Sciatic nerve (tissue), 2 donors: ENCODE measurements at regions not wholly inside any gene's neighbourhood (a gene's known extent, or its start where the extent isn't known, plus 50 kb on each side); places are given as distances from the start of the nearest gene placed in this dataset.
"Not testable (repeated sequence)": the region's sequence is repeated elsewhere in the genome, so short reads cannot be mapped to it uniquely, and the experiment has no call there.

Experiments used
- ATAC-seq: fragments of 200-7000 bp; cut with Tn5 transposase; one replicate; pipeline ENCODE4 v1.9.1; 2020; ENCODE audit warnings: mild to moderate bottlenecking, moderate library complexity
- DNase-seq: peaks from one replicate; pipeline ENCODE4 v3.0.0-alpha.2; 2020; ENCODE audit warnings: low spot score
- intact Hi-C: fragments of 100-400 bp; cut with DNase I; formaldehyde crosslinking; loops from one replicate; pipeline ENCODE4 v1.14.2; 2022
- donor health status: DM: no; HTN: no; CAD: no.
- donor health status: DM: no; HTN: no; CAD: no.

DNA sequence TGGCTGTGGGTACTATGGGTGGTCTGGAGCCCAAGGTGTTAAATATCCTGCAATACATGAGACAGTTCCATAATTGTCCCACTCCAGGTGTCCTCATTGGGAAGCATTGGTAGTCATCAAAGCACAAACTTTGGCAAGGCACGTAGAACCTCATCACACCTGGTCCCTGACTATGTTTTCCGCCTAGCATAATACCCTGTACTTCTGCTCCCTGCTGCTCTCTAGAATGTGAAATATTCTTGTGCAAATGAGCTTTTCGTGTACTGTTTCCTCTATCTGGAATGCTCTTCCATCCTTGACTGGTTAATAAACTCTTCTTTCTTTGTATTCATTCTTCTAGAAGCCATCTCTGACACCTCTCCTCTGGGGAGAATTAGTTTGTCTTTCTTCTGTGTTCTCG, 103.2 kb downstream of the EBLN2 start:
- intact Hi-C loops: no loop called here
- ATAC-seq: no peak

DNA sequence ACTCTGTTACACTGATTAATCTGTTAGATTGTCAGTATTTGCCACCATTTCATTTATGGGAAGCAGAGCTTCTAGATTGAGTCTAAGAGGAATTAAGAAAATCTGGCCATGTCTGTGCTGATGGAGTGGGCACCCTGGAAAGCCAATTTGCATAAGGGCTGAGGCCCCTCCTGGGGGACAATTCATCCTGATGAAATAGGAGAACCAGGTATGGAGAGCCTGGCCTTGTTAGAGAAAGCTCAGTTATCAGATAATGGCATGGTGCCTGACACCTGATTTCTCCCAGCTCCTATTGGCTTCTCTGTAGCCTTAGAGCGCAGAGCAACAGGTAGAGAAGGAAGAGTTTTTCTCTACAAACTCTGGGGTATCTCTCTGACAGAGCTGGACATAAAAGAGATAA, 114.2 kb downstream of the EBLN2 start:
- intact Hi-C loops: no loop called here
- ATAC-seq (no peak), DNase-seq (no peak)

More for the DNA sequence above, 103.2 kb downstream of the EBLN2 start:
- DNase-seq: no peak

DNA sequence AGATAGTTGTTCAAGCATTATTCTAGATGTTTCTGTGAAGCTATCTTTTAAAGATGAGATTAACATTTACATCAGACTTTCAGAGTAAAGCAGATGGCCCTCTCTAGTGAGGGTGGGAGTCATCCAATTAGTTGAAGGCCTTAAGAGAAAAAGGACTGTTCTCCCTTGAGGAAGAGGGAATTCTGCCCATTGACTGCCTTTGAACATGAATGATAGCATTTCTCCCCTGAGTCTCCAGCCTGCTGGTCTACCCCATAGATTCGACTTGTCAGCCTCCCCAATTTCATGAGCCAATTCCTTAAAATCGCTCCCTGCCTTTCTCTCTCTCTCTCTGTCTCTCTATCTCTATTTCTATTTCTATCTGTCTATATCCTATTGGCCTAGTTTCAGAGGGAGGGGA, 115.5 kb downstream of the EBLN2 start:
- intact Hi-C loops: no loop called here
- DNase-seq (no peak), ATAC-seq (no peak)

DNA sequence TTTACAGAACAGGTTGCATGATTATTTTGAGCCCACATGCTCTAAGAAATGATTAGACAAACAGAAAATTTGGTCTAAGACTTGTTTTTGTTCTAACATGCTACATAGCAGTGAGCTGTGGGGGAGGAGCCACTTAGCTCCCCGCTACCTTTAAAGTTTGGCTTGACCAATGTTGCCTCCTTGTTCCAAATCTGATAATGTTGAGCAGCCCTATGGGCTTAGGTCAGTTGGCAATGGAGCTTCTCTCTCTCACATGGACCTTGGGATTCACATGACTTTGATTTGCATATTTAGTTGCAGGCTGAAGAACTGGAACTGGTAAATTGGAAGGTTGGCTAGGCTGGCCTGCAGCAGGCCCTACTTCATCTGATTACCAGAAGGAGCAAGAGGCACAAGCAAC, 116.4 kb downstream of the EBLN2 start:
- ATAC-seq (no peak), DNase-seq (no peak)
- intact Hi-C loops: no loop called here

DNA sequence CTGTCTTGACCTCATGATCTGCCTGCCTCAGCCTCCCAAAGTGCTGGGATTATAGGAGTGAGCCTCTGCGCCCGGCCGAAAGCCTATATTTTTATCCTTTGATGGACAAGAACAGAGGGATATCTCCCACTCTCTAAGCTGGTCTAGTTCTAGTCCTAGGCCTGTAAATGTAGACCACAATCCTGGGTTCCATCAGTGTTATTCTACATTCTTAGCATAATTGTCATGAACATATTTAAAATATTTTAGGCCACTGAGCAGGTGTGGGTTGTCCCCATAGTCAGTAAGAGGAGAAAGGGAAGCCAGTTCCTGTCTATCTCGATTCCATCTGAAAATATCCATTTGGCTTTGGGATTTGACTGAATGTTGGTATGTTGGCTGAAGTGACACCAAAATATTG, 118.1 kb downstream of the EBLN2 start:
- DNase-seq (no peak), ATAC-seq (no peak)
- intact Hi-C loops: no loop called here

DNA sequence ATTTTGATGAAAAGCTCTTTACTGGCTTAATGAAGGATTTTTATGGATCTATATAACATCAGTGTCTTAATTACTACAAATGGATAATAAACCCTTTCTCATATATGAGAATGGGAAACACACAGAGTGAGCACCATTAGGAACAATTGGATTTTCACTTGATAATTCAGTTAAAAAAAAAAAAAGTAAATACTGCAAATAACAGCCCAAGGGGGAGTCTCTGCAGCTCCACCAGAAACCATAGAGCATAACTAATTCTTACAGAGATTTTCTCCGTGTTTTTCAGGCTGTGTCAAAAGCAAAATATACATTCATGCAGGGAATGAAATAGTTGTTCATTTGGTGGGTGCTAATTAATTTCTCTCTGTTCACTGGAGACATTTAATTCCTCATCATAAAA, 125.3 kb downstream of the EBLN2 start:
- ATAC-seq (no peak), DNase-seq (no peak)
- intact Hi-C loops: no loop called here

DNA sequence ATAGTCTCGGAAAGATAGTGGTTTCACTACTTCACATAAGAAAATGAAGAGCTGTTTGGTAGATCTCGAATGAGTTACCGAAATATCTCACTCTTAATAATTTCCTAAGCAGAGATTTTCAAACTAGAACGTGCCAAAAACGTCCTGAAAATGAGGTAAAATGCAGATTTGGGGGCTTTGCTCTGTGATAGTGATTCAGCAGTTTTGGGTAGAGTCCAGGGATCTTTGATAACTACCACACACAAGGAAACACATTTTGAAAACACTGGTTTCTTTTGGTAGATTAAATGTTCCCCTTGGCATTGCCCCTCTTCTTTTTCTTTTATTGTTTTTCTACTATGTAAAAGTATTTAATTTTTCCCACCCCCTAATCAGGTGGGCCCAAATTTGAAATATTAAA, 125.9 kb downstream of the EBLN2 start:
- no peak for DNase-seq
- no peak for ATAC-seq
- intact Hi-C loops: no loop called here

DNA sequence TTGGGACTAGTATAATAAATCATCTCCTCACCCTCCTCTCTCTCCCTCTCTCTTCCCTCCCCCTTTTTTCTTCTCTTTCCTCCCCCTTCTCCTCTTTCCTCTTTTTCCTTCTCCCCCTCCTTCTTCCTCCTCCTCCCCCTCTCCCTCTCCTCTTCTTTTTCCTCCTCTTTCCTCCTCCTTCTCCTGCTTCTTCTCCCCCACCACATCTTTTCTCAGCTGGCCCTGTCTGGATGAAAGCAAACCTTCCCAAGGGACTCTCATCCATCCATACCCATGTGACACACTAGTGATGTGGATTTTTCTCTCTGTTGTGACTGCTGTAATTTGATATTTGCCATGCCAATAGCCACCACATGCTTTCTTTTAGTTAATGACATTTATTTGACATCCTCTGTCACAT, 127.2 kb downstream of the EBLN2 start:
- intact Hi-C loops: no loop called here
- no peak for ATAC-seq
- DNase-seq: no peak

DNA sequence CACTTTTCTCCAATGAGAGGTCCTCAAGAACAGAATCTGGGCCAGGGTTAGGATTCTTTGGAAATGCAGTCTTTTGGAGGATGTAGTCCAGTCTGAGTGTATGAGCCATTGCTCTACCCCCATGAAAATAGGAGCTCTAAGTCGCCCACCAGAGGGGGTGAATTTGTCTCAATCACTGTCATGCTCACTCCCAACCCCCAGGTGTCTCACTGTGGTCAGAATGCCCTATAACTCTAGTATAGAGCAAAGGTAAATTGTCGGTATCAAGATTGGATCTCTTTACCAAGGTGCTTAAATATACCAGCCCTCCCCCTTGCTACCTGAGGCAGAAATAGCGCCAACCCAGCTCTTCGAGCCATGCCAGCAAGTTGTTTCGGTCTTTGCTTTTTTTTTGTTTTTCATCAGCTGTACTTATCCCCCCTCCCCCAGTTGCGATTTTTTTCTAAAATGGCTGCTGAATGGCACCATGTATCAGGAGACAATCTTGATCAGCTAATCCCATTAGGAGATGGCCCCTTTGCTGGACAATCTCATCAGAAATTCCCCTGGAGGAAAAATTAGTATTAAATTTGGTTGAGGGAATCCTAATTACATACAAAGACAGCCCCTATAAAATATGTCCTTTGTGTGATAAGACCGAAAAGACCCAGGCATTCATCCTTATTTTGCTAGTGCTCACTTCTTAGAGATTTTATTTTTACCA, 130.7 kb downstream of the EBLN2 start:
- intact Hi-C loops: no loop called here
- no peak for DNase-seq
- no peak for ATAC-seq

DNA sequence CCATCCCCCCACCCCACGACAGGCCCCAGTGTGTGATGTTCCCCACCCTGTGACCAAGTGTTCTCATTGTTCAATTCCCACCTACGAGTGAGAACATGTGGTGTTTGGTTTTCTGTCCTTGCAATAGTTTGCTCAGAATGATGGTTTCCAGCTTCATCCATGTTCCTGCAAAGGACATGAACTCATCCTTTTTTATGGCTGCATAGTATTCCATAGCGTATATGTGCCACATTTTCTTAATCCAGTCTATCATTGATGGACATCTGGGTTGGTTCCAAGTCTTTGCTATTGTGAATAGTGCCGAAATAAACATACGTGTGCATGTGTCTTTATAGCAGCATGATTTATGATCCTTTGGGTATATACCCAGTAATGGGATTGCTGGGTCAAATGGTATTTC, 132.5 kb downstream of the EBLN2 start:
- ATAC-seq, intact Hi-C loops, DNase-seq: not testable (repeated sequence)

DNA sequence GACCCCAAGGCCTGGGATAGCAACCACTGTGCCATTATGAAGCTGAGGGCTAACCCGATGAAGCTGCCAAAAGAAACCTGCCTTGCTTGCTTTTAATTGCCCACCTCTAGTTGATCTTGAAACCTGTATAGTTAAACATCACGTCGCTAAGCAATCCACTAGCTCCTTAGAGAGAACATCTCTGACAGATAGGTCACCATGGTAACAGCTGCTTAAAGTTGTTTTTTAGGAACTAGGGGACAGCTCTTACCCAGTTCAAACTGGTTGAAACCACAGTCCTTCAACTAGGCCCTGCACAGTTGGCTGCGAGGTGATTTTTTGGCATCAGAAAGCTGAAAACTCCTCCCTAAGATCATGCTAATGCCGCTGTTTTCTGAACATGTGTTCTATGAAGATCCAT, 135.7 kb downstream of the EBLN2 start:
- intact Hi-C loops: no loop called here
- no peak for DNase-seq
- ATAC-seq: no peak

DNA sequence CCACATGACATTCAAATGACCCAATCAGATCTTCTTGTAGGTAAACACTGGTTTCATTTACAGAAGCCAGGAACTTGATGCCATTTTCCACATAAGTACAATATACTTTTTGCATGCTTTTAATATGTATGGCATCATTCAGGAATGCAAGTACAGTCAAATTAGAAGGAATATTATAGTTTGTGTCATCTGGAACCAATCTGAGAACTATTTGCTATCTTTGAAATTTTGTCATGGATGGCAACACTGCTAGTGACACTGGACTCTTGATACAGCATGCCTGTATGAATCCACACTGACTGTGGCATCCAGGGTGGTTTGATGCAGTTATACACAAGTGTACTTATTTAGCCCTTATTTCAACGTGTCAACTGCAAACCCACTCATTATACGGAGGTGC, 141.6 kb downstream of the EBLN2 start:
- ATAC-seq (no peak), DNase-seq (no peak)
- intact Hi-C loops: no loop called here

DNA sequence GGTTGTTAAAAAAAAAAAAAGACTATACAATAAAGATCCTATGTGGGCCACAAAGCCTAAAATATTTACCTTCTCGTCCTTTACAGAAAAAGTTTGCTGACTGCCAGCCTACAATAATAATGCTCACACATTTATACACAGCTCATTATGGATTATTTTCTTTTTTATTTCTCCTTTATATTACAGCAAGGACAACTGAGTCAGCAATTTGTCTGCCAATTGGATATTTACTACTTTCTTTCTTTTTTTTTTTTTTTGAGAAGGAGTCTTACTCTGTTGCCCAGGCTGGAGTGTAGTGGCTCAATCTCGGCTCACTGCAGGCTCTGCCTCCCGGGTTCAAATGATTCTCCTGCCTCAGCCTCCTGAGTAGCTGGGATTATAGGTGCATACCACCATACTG, 142.2 kb downstream of the EBLN2 start:
- intact Hi-C loops: no loop called here
- no peak for DNase-seq
- ATAC-seq: no peak

DNA sequence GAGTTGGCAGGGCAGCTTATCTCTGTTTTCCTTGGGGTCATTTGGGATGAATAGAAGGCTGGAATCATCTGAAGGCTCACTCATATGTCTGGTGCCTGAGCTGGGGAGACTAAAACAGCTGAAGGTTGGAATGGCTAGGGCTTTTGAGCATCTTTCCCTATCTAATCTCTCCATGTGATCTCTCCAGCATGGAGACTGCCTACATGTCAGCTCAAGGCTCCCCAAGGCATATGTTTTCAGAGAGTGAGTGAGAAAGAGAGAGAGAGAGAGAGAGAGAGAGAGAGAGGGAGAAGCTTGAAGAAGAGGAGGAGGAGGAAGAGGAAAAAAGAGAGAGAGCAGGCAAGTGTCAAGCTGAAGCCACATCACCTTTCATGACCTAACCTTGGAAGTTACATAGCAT, 143.4 kb downstream of the EBLN2 start:
- ATAC-seq: no peak
- no peak for DNase-seq
- intact Hi-C loops: no loop called here

DNA sequence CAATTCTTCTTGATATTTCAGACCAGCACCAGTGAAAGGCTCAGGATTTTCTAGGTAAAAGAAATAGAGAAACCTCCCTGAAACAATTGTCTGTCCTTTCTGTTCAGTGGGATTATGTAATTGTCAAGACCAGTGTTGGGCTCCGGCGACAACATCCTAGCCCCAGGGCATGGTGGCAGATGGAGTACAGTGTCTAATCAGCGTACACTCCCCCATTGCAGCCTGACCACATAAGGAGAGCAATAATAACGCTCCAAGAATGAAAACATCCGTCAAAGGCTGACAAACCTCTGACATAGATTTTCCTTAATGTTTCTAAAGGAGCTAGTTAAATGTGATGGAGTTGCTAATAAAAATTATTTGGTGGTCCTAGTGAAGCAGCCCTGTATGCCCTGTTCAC, 144.6 kb downstream of the EBLN2 start:
- intact Hi-C loops: no loop called here
- DNase-seq: no peak

DNA sequence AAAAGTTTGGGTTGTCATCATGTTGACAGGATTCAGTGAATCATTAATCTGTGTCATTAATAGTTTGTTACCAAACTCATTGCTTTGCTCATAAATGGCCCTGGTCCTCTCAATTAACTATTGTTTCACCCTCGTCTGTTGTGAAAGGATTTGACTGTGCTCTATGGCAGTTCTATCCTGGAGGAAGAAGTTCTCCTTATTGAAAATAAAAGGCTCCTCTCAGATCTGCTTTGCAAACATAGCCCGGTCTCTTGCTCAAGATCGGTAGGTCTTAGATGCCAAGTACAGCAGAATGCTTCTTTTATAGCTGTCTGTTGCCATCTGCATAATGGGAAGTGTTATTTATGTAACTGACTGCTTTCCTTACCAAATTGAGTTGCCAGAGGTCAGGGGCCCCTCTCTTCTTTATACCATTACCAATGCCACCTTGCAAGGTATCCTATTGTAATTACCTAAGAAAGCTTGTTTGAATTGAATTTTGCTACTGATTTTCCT, 146.5 kb downstream of the EBLN2 start:
- no peak for DNase-seq
- intact Hi-C loops: no loop called here
- no peak for ATAC-seq

More for the DNA sequence above, 144.6 kb downstream of the EBLN2 start:
- ATAC-seq: no peak

DNA sequence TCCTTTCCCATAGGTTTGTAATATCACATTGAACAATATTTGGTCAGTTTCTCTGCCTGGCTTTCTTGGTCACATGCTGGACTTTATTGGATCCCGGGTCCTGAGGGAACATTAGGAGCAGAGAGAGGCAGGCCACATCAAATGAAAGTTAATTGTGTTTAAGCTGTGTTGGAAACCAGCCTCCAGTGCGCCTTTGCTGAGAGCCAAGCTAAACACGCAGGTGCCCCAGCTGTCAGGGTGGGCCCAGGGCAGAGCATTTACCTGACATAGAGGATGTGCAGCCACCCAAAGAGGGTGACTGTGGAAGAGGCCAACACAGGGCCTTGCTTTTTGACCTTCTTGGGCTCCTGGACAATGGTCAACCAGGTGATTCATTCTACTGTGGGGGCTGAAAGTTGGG, 149.3 kb downstream of the EBLN2 start:
- DNase-seq: no peak
- no peak for ATAC-seq
- intact Hi-C loops: no loop called here

DNA sequence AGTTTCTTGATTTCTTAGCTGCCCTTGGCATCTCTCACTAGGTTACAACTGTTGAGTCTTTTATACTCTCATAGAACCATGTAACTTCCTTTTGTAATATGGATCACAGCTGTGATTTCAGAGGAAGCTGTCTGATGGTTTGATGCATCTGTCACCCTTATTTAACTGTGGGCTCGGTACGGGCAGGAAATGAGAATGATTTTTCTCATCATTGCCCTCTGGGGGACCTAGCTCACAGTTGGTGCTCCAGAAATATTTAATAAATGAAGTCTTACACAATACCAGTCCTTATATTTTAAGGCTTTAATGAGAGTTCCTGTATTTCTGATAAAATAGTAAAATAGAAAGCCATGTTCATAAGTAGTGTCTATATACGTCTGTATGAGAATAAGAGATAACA, 151.2 kb downstream of the EBLN2 start:
- DNase-seq: no peak
- intact Hi-C loops: no loop called here
- ATAC-seq: no peak

DNA sequence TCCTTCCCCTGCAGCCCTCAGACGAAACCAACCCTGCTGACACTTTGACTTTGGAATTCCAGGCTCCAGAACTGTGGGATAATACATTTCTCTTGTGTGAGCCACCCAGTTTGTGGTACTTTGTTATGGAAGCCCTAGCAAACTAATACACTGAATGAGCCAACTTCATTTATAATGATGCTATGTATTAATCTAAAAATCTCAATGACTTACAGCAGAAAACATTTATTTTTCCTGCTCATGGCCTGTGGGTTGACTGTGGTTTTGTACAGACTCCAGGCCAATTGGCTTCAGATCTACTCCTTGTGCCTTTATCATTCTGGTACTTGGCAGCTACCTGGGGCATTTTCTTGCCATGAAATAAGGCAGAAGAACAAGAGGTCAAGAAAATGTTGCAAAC, 152.4 kb downstream of the EBLN2 start:
- no peak for DNase-seq
- ATAC-seq: no peak
- intact Hi-C loops: no loop called here

DNA sequence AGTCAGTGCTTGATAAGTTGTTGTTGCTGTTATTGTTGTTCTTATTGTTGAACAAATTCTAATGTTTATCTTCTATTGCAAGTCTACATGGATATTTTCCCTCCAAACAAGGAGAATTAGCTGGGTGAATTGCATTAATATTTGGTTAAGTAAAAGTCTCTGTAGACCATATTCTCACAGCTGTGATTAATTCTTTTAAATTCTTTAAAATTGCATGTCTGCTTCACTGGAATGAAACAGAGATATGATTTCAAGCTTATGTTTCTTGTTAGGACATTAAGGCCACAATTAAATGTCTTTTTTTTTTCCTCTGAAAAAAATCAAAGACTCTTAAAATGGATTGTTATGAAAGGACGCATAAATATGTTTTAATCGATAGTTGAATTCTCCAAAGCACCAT, 153.4 kb downstream of the EBLN2 start:
- intact Hi-C loops: no loop called here
- no peak for DNase-seq
- ATAC-seq: no peak

DNA sequence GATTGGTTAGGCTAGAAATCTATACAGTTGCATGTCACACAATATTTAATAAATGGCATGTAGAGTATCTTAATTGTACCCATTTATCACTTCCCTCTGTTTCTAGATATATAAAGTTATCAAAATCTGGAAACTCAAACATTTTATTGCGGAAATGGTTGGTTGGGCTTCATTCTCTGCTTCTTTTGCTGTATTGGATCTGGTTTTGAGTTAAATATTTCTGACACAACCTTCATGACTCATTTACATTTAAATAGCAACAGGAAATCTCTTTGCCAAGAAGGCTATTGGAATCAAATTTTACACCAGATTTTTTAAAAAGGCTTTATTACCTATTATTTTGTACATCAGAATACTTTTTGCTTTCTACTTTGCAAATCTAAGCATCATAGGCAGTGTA, 153.8 kb downstream of the EBLN2 start:
- intact Hi-C loops: no loop called here
- no peak for DNase-seq
- ATAC-seq: no peak
